ENCODE measurements at regions not wholly inside any gene's neighbourhood (a gene's known extent, or its start where the extent isn't known, plus 50 kb on each side); places are given as distances from the start of the nearest gene placed in this dataset.

DNA sequence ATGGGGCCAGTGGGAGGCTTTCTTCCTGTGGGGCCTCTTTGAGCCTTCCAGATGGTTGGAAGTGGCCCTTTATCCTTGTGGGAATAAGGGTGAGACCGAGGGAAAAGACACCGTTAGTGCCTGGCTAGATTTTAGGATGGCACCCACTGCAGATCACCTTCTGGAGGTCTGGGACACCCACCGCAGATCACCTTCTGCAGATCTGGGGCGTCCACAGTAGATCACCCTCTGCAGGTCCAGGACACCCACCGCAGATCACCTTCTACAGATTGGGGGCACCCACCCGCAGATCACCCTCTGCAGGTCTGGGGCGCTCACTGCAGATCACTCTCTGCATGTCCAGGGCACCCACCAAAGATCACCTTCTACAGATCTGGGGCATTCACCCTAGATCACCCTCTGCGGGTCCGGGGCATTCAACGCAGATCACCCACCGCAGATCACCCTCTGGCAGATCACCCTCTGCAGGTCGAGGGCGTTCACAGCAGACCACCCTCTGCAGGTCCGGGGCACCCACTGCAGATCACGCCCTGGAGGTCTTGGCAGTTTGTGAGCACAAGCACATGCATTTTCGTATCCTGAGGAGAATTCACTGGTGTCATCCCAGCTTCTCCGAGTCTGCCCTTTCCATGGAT, 153.4 kb upstream of the TSHZ3 start:
- DNase-seq, result no peak

DNA sequence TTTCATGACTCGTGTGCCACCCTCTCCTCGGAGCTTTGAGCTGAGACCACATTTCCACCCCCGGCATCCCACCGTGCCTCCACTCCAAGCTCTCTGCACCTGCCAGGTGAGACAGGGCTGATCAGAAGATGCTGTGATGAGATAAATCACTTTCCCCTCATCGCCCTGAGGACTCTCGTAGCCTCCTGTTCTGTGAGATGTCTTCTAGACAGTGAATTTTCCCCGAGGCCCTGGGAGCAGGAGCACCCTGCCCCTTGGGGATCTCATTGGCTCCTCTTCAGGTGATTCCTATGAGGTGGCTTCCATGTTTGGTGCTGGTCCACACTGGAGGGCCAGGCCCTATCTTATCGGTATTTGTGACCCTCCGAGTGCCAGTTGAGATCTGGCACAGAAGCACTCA, 154.0 kb upstream of the TSHZ3 start:
- no peak for DNase-seq

DNA sequence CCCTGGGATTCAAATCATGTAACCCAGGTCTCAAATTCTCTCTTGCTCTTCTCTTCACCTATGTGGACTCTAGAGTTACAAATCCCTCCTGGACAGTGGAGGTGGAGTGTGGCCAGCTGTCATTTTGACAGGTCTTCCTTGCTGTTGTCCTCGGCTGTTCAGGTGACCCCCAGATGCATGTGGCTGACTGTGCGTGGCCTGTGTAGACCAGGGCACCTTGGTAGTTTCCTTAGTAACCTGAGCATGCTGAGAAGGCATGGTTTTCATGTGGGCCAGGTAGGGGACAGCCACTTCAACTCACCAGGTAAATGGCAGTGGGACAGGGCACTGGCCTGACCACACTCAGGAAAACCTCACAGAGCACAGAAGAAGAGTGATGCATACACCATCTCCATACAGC, 155.0 kb upstream of the TSHZ3 start:
- no peak for DNase-seq

DNA sequence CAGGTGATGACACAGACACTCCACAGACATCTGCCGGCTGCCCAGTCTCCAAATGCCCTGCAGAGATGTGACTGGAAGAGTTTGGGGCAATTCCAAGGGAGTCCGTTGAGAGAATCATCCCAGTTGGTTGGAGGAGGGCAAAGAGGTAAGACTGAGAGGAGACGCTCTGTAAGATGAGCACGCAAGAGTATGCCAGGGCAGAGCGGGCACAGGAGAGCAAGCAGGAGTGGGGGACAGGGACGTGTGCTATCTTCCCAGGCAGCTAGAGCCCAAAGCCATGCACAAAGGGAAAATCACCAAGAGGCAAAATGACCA, 156.3 kb upstream of the TSHZ3 start:
- no peak for DNase-seq

DNA sequence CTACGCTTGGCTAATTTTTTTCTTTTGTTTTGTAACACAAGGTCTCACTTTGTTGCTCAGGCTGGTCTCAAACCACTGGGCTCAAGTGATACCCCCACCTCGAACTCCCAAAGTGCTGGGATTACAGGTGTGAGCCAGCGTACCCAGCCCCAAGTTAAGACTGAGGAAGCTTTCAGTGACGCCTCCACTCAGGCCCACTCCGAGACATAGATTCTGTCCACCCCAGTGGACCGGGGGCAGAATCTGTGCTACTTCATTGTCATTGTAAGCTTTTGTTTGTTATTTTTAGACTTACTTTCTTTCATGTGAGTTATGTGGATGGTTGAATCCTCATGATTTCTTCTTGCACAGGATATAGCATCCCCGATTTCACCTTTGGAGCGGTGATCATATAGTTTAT, 156.9 kb upstream of the TSHZ3 start:
- DNase-seq, result no peak

DNA sequence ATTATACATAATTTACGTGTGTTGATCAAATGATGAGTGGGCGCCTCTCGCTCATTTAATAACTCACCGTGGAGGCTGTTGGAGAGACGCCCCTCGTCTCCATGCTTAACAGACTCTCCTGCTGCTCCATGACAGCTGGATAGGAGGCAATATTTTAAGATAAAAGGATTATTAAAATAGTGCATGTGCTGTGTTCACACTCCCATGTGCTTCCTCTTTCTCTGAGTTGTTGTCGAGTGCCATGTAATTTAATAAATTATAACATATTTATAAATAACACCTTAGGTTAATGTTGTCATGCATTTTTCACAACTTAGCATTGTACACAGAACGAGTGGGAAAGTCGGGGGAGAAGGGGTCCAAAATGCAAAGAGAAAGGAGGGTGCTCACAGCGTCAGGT, 161.4 kb upstream of the TSHZ3 start:
- no peak for DNase-seq

DNA sequence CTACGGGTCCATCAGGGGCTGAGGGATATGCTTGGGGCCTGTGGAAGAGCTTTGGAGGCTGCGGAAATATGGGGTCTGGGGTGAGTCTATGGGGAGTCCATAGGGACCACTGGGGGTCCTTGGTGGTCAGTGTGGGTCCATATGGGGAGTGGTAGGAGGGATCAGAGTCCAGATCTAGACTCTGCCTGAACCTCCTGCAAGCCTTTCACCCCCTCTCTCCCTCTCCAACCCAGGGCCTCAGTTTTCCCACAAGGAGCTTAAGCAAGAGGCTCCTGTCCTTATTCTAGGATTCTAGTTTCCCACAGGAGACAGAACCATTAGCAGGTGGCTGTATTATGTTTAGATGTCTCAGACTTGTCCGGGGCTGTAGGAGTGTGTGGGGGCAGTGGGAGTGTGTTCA, 161.9 kb upstream of the TSHZ3 start:
- no peak for DNase-seq

DNA sequence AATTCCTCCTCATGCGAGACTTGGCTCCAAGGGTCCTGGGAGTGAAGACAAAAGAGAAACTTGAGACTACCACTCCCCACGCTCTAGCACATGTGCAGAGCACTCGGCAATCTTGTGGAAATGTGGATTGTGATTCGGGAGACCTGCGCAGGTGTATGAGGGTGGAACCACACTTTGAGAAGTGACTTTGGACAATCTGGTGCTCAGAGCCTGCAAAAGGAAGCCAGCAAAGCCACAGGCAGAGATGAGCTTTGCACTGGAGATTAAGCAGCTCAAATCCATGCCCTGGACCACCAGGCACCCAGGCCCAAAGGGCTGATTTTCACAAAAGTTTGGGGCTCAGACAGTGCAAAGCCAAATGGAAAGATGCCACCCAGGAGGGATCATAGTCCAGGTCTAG, 162.5 kb upstream of the TSHZ3 start:
- DNase-seq, result no peak

DNA sequence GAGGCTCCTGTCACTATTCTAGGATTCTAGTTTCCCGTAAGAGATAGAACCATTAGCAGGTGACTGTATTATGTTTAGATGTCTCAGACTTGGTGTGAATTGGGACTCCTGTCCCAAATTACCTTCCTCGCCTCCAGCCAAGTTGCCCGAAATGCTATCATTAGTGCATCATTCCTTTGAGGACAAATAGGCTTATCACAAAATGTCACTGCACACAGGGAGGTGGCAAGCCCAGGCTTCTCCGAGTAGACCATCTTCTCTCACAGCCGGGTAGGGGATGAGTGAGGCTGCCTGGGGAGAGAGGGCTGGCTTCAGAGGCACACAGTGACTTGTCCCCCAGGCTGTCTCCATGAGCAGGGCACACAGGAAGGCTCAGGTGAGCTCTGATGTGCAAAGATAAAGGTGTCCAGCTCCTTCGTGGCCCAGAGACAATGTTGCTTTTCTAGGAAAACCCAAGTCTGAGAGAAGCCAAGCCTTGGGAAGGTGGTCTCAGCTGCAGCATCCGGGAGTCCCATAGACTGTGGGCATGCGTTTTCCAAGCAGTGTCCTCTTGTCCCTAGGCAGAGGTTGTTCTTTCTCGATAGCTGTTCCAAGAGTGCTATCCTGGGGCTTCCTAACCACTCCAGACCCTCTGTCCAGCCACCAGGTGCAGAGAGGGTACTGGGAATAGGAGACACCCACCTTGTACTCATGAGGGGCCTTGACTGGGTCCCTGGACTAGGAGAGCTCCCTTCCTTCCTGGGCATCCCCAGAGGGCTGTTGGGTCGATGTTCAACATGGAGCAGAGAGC, 163.1 kb upstream of the TSHZ3 start:
- no peak for DNase-seq

DNA sequence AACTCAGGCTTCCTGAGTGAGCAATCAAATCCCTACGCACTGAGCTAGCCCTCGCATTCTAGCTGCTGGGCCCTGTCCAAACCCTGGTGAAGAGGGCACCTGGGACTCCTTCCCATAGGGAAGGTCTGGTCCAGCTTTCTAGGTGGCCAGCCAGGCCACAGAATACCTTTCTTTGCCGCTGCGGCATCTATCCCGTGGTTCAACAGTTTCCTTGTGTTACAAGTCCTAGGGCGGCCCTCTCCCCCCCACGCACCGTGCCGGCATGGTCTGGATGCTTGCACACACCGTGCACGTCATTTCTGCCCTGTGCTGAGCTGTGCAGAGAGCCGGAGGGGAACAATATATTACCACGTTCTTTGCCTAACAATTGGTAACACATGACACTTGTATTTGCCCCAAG, 164.6 kb upstream of the TSHZ3 start:
- DNase-seq, result no peak

DNA sequence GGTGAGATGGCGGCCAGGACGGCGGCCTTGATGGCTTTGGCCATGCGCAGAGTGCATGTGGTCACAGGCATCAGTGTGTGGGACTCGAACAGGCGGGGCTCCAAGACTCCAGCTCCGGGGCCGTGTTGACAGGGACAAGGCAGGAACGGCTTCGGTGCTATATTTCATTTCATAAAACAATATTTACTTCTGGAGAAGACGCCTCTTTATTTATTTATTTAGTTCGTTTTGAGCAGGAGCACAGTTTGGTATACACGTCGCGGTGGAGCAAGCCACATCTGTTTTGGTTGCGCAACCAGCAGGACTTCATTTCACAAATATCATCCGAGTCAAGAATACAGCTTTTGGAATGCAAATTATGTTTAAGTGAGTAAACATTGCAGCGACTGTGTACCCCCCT, 166.7 kb upstream of the TSHZ3 start:
- no peak for DNase-seq

DNA sequence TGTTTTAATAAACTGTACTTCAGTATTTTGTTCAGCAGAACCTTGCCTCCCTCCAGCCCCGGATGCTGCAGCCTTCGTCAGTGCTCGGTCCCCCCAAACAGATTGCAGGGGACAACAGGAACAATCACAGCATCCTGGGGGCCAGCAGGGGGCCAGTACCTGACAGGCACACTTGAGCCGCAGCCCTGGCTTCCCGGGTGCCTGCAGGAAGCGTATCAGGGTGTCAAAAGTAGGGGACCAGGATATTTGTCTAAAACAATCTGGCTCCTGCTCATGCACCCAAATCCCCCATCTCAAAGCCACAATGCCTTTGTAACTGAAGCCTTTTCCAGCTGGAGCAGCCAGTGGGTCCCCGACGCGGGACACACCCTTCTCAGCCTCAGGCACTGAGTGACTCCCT, 167.5 kb upstream of the TSHZ3 start:
- no peak for DNase-seq

DNA sequence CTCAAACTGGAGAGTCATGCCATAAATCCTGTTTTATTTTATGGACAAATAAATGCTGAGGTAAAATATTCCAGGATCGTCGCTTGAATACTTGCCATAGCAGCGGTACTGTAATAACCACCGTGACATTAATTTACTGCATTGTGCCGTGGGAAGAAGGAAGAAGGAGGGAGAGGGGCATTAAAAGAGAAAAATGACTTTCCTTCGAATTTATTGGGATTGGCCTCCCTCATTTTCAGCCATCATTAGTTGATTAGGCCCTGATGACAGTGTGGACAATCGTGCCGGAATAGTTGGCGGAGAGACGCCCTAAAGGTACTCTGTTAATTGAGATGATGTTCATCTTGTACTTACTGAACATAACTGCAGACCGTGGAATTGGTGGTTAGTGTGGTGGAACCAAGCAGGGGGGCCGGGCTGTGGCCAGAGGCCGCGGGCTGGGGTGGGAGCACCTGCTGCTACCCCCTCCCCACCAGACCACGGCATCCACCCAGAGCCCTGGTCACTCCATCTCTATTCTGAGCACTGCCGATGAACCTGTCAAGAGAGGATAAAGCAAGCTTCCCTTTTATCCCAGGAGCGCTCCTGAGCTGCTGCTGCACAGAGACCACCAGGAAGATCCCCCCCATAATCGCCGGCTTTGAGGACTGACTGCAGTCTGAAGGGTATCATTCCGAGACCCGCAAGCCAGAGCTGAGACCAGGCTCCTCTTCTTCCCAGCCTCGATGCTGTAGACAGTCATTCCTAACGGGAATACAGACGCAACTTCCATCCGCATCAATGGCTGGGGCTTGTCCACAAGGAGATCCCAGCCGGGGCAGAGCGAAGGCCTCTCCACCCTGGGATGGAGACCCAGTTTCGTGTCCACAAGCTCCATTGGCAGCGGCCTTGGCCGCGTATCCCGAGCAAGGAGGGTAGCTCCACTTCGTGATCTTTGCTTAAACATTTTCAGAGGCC, 168.3 kb upstream of the TSHZ3 start:
- DNase-seq, result no peak

DNA sequence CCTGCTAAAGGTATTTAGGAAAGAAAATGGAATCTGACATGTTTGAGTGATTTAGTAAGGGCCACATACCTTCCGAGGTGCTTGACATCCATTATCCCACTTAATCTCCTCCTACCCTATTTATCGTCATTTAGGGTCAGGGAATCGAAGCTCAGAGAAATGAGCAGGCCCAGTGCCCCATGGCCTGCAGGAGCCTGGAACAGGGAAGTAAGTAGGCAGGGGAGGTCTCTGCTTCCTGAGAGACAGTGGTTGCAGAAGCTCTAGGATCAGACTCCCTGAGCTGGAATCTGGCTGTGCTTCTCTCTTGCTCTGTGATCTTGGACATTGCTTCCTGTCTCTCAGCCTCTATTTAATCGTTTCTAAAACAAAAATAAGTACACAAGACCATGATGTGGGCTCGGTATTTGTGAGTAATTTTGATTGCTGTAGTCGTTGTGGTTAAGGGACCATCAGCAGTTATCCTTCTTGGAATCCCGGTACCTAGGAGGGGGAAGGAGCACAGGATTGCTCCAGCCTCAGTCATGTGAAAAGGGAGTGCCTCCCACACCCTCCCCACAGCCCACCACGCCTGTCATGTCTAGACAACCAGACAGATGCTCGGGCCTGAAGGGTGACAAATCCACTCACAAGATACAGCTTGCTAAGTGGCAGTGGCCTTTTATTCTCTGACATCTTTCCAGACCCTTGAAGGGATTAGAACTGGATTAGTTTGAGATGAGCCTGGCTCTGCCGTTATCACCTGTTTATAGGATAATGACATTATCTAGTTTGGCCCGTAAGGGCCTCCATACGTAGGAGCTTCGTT, 169.2 kb upstream of the TSHZ3 start:
- peak in 1 of 2 experiments; percentile 42 for DNase-seq

DNA sequence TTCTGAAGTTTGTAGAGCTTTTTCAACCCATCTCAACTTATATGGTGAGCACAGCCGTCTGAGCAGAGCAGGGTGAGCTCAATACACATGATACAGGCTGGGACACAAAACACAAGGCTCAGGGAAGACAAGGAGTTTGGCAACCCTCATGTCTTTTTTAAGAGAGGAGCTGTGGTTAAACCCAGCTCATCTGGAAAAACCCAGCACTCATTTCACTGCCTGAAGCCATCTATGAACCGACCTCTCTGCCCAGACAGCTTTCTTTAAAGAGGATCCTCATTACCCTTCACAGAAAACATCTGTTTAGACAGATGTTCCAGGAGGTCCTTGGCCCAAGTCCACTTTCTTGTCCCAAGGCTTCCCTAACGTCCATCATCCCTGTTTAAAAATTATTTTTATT, 170.0 kb upstream of the TSHZ3 start:
- DNase-seq, result no peak

DNA sequence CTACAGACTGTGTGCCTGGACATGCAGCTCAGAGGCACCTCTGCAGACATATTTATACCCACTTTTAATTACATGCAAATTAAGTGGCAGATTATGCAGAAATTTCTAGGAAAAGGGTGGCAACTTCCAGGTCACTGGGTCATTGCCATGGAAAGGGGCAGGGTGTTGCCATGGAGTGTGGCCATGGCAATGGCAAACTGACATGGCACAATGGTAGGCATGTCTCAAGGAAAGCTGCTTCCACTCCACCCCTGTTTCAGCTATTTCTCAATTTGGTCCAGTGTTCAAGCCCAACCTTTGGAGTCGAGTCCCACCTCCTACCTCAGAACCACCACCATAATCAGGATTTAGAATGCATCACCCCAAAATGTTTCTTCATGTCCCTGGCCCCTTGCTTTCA, 170.7 kb upstream of the TSHZ3 start:
- DNase-seq, result no peak

DNA sequence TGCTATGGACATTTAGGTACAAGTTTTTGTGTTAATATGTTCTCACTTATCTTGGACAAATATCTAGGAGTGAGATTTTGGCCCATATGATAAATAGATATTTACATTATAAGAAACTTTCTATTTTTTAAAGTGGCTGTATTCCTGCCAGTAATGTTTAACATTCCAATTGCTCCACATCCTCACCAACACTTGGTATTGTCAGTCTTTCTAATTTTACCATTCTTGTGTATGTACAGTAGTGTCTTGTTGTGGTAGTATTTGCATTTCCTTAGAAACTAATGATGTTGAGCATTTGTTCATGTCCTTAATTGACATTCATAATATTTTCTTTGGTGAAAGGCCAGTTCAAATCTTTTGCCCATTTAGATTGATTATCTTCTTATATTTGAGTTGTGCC, 171.4 kb upstream of the TSHZ3 start:
- no peak for DNase-seq

DNA sequence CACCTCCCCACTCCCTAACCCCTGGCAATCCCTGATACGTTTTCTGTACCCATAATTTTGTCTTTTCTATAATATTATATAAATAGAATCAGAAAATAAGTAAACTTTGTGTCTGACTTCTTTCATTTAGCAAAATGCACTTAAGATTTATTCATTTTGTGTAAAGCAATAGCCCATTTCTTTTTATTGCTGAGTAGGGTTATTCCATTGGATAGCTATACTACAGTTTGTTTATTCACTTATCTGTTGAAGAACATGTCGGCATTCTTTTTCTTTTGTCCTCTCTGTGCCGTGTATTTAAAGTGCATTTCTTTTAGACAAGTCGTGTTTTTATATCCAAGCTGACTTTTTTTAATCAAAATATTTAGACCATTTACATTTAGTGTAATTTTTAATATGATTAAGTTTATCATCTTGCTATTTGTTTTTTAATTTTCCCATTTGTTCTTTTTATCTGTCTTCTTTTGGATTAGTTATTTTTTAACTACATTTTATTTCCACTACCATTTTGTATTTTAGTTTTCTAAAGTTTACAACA, 176.4 kb upstream of the TSHZ3 start:
- DNase-seq, result no peak

DNA sequence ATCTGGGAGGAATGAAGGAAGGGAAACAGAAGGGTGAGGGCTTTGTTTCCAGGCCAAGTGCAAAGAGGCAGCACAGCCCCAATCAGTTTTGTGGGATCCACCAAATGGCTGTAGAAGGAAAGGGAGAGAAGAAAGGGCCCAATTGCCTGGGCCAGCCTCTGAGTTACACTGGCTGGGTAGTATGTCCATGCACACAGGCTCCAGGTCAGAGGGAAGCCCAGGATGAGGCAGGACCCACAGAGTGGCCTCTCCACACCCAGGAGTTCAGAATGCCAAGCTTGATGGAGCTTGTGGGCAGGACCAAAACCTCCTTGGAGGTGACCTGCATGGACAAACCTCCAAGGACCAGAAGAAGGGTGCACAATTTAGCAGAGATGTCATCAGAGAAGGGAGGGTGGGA, 178.2 kb upstream of the TSHZ3 start:
- DNase-seq, result no peak

DNA sequence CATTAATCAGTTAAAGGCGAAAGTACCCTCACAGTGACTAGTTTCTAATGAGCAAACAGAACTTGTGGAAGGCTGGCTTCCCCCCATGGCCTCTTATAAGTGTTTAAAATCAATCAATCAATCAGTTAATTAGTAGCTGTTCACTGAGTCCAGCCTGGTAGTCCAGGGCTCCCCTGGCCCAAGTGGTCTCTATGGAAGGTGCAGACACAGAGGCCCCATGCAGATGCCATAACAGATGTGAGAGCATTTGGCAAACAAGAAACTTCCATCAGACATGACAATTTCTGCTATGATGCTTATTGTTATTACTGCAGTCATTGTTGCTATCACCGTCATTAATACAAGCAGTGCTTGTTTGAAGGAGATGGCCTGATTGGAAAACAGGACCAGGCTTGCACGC, 179.0 kb upstream of the TSHZ3 start:
- DNase-seq, result no peak

DNA sequence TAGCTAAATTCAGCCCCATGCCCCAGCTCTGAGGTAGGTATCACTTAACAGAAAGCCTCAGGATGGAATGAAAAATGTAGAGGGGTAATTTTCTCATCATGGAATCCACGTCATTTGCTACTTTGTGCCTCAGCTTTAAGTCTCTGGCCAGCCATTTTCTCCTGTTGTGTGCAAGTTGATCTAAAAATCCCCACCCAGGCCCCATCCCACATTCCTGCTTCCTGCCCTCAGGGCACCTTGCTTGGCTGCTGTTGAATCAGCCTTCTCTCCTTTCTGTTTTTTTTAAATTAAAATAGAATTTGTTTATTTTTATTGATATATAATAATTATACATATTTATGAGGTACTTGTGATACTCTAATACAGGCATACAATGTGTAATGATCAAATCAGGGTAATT, 179.9 kb upstream of the TSHZ3 start:
- DNase-seq, result no peak

DNA sequence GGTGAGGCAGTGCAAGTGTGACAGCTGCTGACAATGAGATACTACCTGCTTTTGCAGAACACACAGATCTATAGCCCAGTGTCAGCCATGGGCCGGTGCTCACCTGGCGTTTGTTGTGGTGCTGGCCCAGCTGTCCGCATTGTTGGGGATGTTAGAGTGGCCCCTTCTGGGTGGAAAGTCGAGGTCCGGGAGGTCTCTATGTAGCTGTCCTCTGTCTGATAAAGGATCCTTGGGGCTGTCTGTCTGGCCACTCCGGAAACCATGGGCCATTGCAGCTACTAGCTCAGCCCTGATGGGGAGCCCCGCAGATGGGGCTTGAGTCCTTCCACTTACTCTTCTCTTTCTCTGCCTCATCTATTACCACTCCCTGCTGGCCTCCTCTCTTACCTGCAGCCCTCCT, 181.5 kb upstream of the TSHZ3 start:
- no peak for DNase-seq

DNA sequence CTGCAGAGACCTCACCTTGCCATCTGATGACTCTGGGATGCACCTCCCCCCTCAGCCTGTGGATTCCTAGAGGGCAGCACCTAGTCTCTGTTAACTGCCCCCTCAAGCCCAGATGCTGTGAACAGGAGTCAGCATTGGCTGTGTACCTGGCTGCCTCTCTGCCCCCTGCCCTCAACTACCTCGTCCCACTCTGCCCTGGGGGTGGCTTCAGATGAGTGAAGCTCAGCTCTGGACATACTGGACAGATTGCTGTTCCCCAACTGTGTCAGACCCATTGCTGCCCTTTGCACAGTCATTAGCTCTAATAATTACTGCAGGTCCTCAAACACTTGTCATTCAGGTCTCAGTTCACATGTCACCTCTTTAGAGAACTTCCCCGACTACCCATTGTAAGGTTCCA, 182.1 kb upstream of the TSHZ3 start:
- no peak for DNase-seq
